ENCODE measurements at regions not wholly inside any gene's neighbourhood (a gene's known extent, or its start where the extent isn't known, plus 50 kb on each side); places are given as distances from the start of the nearest gene placed in this dataset.

- H3K27ac ChIP-seq (ENCODE audit: insufficient read depth in 1 of 2, low read depth in 1 of 2, low read length in 2 of 2, poor library complexity in 1 of 2, severe bottlenecking in 2 of 2) = no peak overlapping the region
- DNase-seq = peak in 2 of 3 donors; percentile 24 to 28
- 59% methylated on average over 22 of the region's 22 CpGs for WGBS (ENCODE audit: insufficient coverage)
- POLR2A ChIA-PET = no interaction called here
- H3K36me3 ChIP-seq (ENCODE audit: control insufficient read depth in 4 of 4, insufficient read depth in 4 of 4, low read length in 3 of 4) = no peaks in the 10 kb centered on the region
- CTCF ChIA-PET = no interaction called here
- H3K9me3 ChIP-seq (ENCODE audit: control extremely low read depth in 1 of 5, control insufficient read depth in 4 of 5, insufficient read depth in 2 of 5, low read depth in 1 of 5, low read length in 4 of 5) = no peaks in the 10 kb centered on the region
- H3K4me3 ChIP-seq (ENCODE audit: control insufficient read depth in 1 of 7, extremely low read depth in 1 of 7, insufficient read depth in 4 of 7, low read depth in 2 of 7, low read length in 6 of 7) = peak overlapping the region in 3 of 7 experiments; percentile 6 to 24 (median 20)
- no peaks in the 10 kb centered on the region for H3K27me3 ChIP-seq (replicated peaks in 2 of 5; ENCODE audit: control insufficient read depth in 4 of 5, insufficient read depth in 5 of 5, low read length in 4 of 5)
- peaks cover 0 to 22% (median 15%) of the 10 kb centered on the region in 4 experiments for H3K4me1 ChIP-seq (ENCODE audit: control extremely low read depth in 1 of 4, control insufficient read depth in 4 of 4, insufficient read depth in 4 of 4, low read length in 3 of 4)
Observed at GRCh38 chr11:122229481-122230384, 113.7 kb upstream of the BLID start.

GRCh38 chr11:122229078-122229477, 113.1 kb upstream of the BLID start:
- WGBS (ENCODE audit: insufficient coverage) = 100% methylated on average over 1 of the region's 2 CpGs
- DNase-seq = no peak
- ChIA-PET CTCF (interaction anchor here (0.8 to 1.2 kb wide), 2 partner anchors 137 to 276 kb away, joined by 3 to 4 read pairs; no protein-coding TSS in a partner anchor), POLR2A (no interaction called here)
- Histone ChIP-seq H3K4me3 (ENCODE audit: control insufficient read depth in 1 of 7, extremely low read depth in 1 of 7, insufficient read depth in 4 of 7, low read depth in 2 of 7, low read length in 6 of 7) (peak overlapping the region in 1 of 7 experiments; percentile 6), H3K27ac (ENCODE audit: insufficient read depth in 1 of 2, low read depth in 1 of 2, low read length in 2 of 2, poor library complexity in 1 of 2, severe bottlenecking in 2 of 2) (no peak overlapping the region), H3K9me3 (ENCODE audit: control extremely low read depth in 1 of 5, control insufficient read depth in 4 of 5, insufficient read depth in 2 of 5, low read depth in 1 of 5, low read length in 4 of 5) (no peaks in the 10 kb centered on the region), H3K27me3 (replicated peaks in 2 of 5; ENCODE audit: control insufficient read depth in 4 of 5, insufficient read depth in 5 of 5, low read length in 4 of 5) (no peaks in the 10 kb centered on the region), H3K36me3 (ENCODE audit: control insufficient read depth in 4 of 4, insufficient read depth in 4 of 4, low read length in 3 of 4) (no peaks in the 10 kb centered on the region), H3K4me1 (ENCODE audit: control extremely low read depth in 1 of 4, control insufficient read depth in 4 of 4, insufficient read depth in 4 of 4, low read length in 3 of 4) (peaks cover 0 to 22% (median 15%) of the 10 kb centered on the region in 4 experiments)

- WGBS (ENCODE audit: insufficient coverage) = 83% methylated on average over 1 of the region's 4 CpGs
- H3K27me3 ChIP-seq (replicated peaks in 2 of 5; ENCODE audit: control insufficient read depth in 4 of 5, insufficient read depth in 5 of 5, low read length in 4 of 5) = no peaks in the 10 kb centered on the region
- CTCF ChIA-PET = interaction anchor here (1.1 to 2.0 kb wide), 3 partner anchors 9 to 279 kb away, joined by 3 to 6 read pairs (median 5); no protein-coding TSS in a partner anchor
Observed at GRCh38 chr11:122226810-122227379, 110.9 kb upstream of the BLID start.

GRCh38 chr11:122224867-122225266, 108.9 kb upstream of the BLID start:
- 100% methylated on average over 1 of the region's 2 CpGs for WGBS (ENCODE audit: insufficient coverage)
- POLR2A ChIA-PET = no interaction called here
- CTCF ChIA-PET = interaction anchor here (0.7 to 1.9 kb wide), 4 partner anchors 9 to 275 kb away, joined by 3 to 5 read pairs (median 3); no protein-coding TSS in a partner anchor

More at GRCh38 chr11:122226810-122227379, 110.9 kb upstream of the BLID start:
- Histone ChIP-seq H3K4me3 (ENCODE audit: control insufficient read depth in 1 of 7, extremely low read depth in 1 of 7, insufficient read depth in 4 of 7, low read depth in 2 of 7, low read length in 6 of 7) (peak overlapping the region in 1 of 7 experiments; percentile 6), H3K4me1 (ENCODE audit: control extremely low read depth in 1 of 4, control insufficient read depth in 4 of 4, insufficient read depth in 4 of 4, low read length in 3 of 4) (peaks cover 0 to 22% (median 15%) of the 10 kb centered on the region in 4 experiments), H3K36me3 (ENCODE audit: control insufficient read depth in 4 of 4, insufficient read depth in 4 of 4, low read length in 3 of 4) (no peaks in the 10 kb centered on the region), H3K9me3 (ENCODE audit: control extremely low read depth in 1 of 5, control insufficient read depth in 4 of 5, insufficient read depth in 2 of 5, low read depth in 1 of 5, low read length in 4 of 5) (no peaks in the 10 kb centered on the region), H3K27ac (ENCODE audit: insufficient read depth in 1 of 2, low read depth in 1 of 2, low read length in 2 of 2, poor library complexity in 1 of 2, severe bottlenecking in 2 of 2) (no peak overlapping the region)
- DNase-seq = peak in 2 of 3 donors; percentile 21 to 38
- POLR2A ChIA-PET = no interaction called here

GRCh38 chr11:122220321-122220720, 104.3 kb upstream of the BLID start:
- Histone ChIP-seq H3K4me3 (ENCODE audit: control insufficient read depth in 1 of 7, extremely low read depth in 1 of 7, insufficient read depth in 4 of 7, low read depth in 2 of 7, low read length in 6 of 7) (no peak overlapping the region), H3K27me3 (replicated peaks in 2 of 5; ENCODE audit: control insufficient read depth in 4 of 5, insufficient read depth in 5 of 5, low read length in 4 of 5) (no peaks in the 10 kb centered on the region), H3K9me3 (ENCODE audit: control extremely low read depth in 1 of 5, control insufficient read depth in 4 of 5, insufficient read depth in 2 of 5, low read depth in 1 of 5, low read length in 4 of 5) (no peaks in the 10 kb centered on the region), H3K27ac (ENCODE audit: insufficient read depth in 1 of 2, low read depth in 1 of 2, low read length in 2 of 2, poor library complexity in 1 of 2, severe bottlenecking in 2 of 2) (no peak overlapping the region), H3K4me1 (ENCODE audit: control extremely low read depth in 1 of 4, control insufficient read depth in 4 of 4, insufficient read depth in 4 of 4, low read length in 3 of 4) (peaks cover 0 to 3% (median under 1%) of the 10 kb centered on the region in 4 experiments), H3K36me3 (ENCODE audit: control insufficient read depth in 4 of 4, insufficient read depth in 4 of 4, low read length in 3 of 4) (no peaks in the 10 kb centered on the region)
- POLR2A ChIA-PET = no interaction called here
- CTCF ChIA-PET = interaction anchor here (8.2 kb wide), 1 partner anchor 285 kb away, joined by 91 read pairs; no protein-coding TSS in a partner anchor
- WGBS (ENCODE audit: insufficient coverage) = 100% methylated on average over 2 of the region's 2 CpGs
- no peak for DNase-seq

More at GRCh38 chr11:122224867-122225266, 108.9 kb upstream of the BLID start:
- Histone ChIP-seq H3K4me3 (ENCODE audit: control insufficient read depth in 1 of 7, extremely low read depth in 1 of 7, insufficient read depth in 4 of 7, low read depth in 2 of 7, low read length in 6 of 7) (no peak overlapping the region), H3K27ac (ENCODE audit: insufficient read depth in 1 of 2, low read depth in 1 of 2, low read length in 2 of 2, poor library complexity in 1 of 2, severe bottlenecking in 2 of 2) (no peak overlapping the region), H3K9me3 (ENCODE audit: control extremely low read depth in 1 of 5, control insufficient read depth in 4 of 5, insufficient read depth in 2 of 5, low read depth in 1 of 5, low read length in 4 of 5) (no peaks in the 10 kb centered on the region), H3K36me3 (ENCODE audit: control insufficient read depth in 4 of 4, insufficient read depth in 4 of 4, low read length in 3 of 4) (no peaks in the 10 kb centered on the region), H3K27me3 (replicated peaks in 2 of 5; ENCODE audit: control insufficient read depth in 4 of 5, insufficient read depth in 5 of 5, low read length in 4 of 5) (no peaks in the 10 kb centered on the region), H3K4me1 (ENCODE audit: control extremely low read depth in 1 of 4, control insufficient read depth in 4 of 4, insufficient read depth in 4 of 4, low read length in 3 of 4) (peaks cover 0 to 18% (median 13%) of the 10 kb centered on the region in 4 experiments)
- DNase-seq = no peak

GRCh38 chr11:122219791-122220190, 103.8 kb upstream of the BLID start:
- Histone ChIP-seq H3K4me3 (ENCODE audit: control insufficient read depth in 1 of 7, extremely low read depth in 1 of 7, insufficient read depth in 4 of 7, low read depth in 2 of 7, low read length in 6 of 7) (no peak overlapping the region), H3K27ac (ENCODE audit: insufficient read depth in 1 of 2, low read depth in 1 of 2, low read length in 2 of 2, poor library complexity in 1 of 2, severe bottlenecking in 2 of 2) (no peak overlapping the region), H3K36me3 (ENCODE audit: control insufficient read depth in 4 of 4, insufficient read depth in 4 of 4, low read length in 3 of 4) (no peaks in the 10 kb centered on the region), H3K4me1 (ENCODE audit: control extremely low read depth in 1 of 4, control insufficient read depth in 4 of 4, insufficient read depth in 4 of 4, low read length in 3 of 4) (peaks cover 0 to 3% (median 1%) of the 10 kb centered on the region in 4 experiments), H3K27me3 (replicated peaks in 2 of 5; ENCODE audit: control insufficient read depth in 4 of 5, insufficient read depth in 5 of 5, low read length in 4 of 5) (no peaks in the 10 kb centered on the region), H3K9me3 (ENCODE audit: control extremely low read depth in 1 of 5, control insufficient read depth in 4 of 5, insufficient read depth in 2 of 5, low read depth in 1 of 5, low read length in 4 of 5) (no peaks in the 10 kb centered on the region)
- POLR2A ChIA-PET = no interaction called here
- no peak for DNase-seq
- 100% methylated on average over 2 of the region's 3 CpGs for WGBS (ENCODE audit: insufficient coverage)
- CTCF ChIA-PET = interaction anchor here (1.2 to 8.2 kb wide), 4 partner anchors 285 to 565 kb away, joined by 3 to 91 read pairs (median 4); no protein-coding TSS in a partner anchor

Measured in common myeloid progenitor, CD34-positive (primary cell).